Stomach smooth muscle (tissue), 2 donors: ENCODE measurements at regions not wholly inside any gene's neighbourhood (a gene's known extent, or its start where the extent isn't known, plus 50 kb on each side); places are given as distances from the start of the nearest gene placed in this dataset.

Source experiments
- H3K27ac ChIP-seq: one replicate; pipeline ENCODE4 v1.7.0; 2013; ENCODE audit warnings: mild to moderate bottlenecking, low read length, inconsistent platforms
- H3K27me3 ChIP-seq, 2 donors: one replicate each; pipeline ENCODE4 v1.7.0; 2013; ENCODE audit warnings: low read length in 2 of 2; ENCODE audit not compliant: insufficient read depth in 2 of 2, control insufficient read depth in 1 of 2
- H3K36me3 ChIP-seq, 2 donors: one replicate each; pipeline ENCODE4 v1.7.0; 2013; ENCODE audit warnings: low read length in 2 of 2; ENCODE audit not compliant: control insufficient read depth in 2 of 2, insufficient read depth in 2 of 2
- H3K4me1 ChIP-seq: one replicate; pipeline ENCODE4 v1.7.0; 2013; ENCODE audit warnings: low read length; ENCODE audit not compliant: control insufficient read depth, insufficient read depth
- H3K4me3 ChIP-seq, 2 donors: one replicate each; pipeline ENCODE4 v1.7.0; 2013; ENCODE audit warnings: low read length in 2 of 2
- H3K9ac ChIP-seq, 2 donors: one replicate each; pipeline ENCODE4 v1.7.0; 2013; ENCODE audit warnings: low read length in 2 of 2, mild to moderate bottlenecking in 1 of 2
- H3K9me3 ChIP-seq, 2 donors: one replicate each; pipeline ENCODE4 v1.7.0; 2013; ENCODE audit warnings: low read length in 2 of 2; ENCODE audit not compliant: control insufficient read depth in 2 of 2
- donor health status: healthy.
- donor health status: Pancreatic carcinoma.

DNA sequence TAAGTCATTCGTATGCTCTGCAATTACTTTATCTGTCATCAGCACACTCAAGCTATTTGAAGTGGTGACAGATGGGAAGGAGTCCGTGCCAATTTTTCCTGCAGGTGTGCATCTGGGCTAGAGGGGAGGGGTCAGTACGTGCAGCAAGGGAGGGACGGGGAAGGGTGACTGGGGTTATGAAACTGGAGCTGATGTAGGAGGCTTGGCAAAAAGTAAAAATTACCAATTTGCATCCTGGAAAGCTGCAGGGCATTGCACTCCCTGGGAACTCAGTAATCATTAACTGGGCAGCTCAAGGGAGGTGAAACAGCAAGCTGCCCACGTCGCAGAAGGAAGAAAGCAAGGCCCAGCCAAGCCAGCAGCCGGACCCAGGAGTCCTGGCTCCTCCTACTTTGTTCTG, 87.1 kb upstream of the TMEM45B start:
- Histone ChIP-seq H3K4me1 (no peaks in the 10 kb centered on the region), H3K4me3 (no peak overlapping the region), H3K27me3 (peaks cover 0 to 9% of the 10 kb centered on the region in 2 donors), H3K9me3 (peaks cover 0 to 3% of the 10 kb centered on the region in 2 donors), H3K27ac (no peak overlapping the region), H3K9ac (no peak overlapping the region), H3K36me3 (no peaks in the 10 kb centered on the region)

GRCh38 chr11:129729216-129729615, 86.4 kb upstream of the TMEM45B start:
- no peak overlapping the region for H3K9ac ChIP-seq
- no peak overlapping the region for H3K27ac ChIP-seq
- H3K36me3 ChIP-seq = no peaks in the 10 kb centered on the region
- H3K27me3 ChIP-seq = peaks cover 0 to 9% of the 10 kb centered on the region in 2 donors
- no peak overlapping the region for H3K4me3 ChIP-seq
- no peaks in the 10 kb centered on the region for H3K4me1 ChIP-seq
- H3K9me3 ChIP-seq = peaks cover 0 to 3% of the 10 kb centered on the region in 2 donors

- peaks cover 0 to 3% of the 10 kb centered on the region in 2 donors for H3K9me3 ChIP-seq
- peaks cover 0 to 9% of the 10 kb centered on the region in 2 donors for H3K27me3 ChIP-seq
- no peak overlapping the region for H3K27ac ChIP-seq
- no peaks in the 10 kb centered on the region for H3K4me1 ChIP-seq
- H3K36me3 ChIP-seq = no peaks in the 10 kb centered on the region
- H3K9ac ChIP-seq = no peak overlapping the region
- H3K4me3 ChIP-seq = no peak overlapping the region
Observed at GRCh38 chr11:129729823-129730222, 85.8 kb upstream of the TMEM45B start.

DNA sequence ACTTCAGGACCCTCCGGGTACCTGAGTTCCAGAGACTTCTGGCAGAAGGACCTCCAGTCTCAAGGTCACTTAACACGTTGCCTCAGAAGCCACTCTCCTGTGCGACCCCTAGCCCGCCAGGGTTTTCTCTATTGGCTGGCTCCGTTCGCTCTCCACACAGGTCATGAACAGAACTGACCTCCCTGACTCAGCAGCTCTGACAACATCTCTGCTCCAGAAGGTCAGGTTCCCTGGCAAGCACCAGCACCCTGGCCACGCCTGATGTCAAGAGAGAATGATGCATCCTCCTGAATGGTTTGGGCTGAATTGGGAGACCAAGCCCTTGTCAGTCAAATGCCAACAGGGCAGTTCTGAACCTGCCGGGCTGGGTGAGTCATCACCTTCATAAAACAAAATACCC, 84.3 kb upstream of the TMEM45B start:
- Histone ChIP-seq H3K27ac (no peak overlapping the region), H3K27me3 (peaks cover 0 to 4% of the 10 kb centered on the region in 2 donors), H3K36me3 (no peaks in the 10 kb centered on the region), H3K4me3 (no peak overlapping the region), H3K9me3 (peaks cover 0 to 3% of the 10 kb centered on the region in 2 donors), H3K9ac (no peak overlapping the region), H3K4me1 (no peaks in the 10 kb centered on the region)

DNA sequence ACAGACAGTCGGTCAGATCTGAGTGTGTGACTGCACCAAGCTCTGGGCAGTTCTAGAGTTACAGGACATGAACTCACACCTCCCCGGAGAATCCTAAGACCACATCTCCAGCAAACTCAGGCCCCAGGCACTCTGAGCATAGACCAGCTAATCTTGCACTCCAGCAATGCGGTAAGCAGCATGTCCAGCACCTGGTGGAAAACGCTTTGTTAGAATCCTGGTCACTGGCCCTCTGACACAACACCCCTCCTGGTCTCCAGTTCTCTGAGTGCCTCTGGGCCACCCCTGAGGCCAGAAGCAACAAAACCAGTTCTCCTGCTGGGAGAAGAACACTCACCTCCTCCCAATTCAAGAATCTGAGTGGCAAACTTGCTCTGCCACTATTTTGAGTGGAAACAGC, 82.7 kb upstream of the TMEM45B start:
- Histone ChIP-seq H3K9ac (no peak overlapping the region), H3K27ac (no peak overlapping the region), H3K9me3 (peaks cover 0 to 3% of the 10 kb centered on the region in 2 donors), H3K36me3 (no peaks in the 10 kb centered on the region), H3K4me3 (no peak overlapping the region), H3K4me1 (no peaks in the 10 kb centered on the region), H3K27me3 (peaks cover 0 to 6% of the 10 kb centered on the region in 2 donors)

DNA sequence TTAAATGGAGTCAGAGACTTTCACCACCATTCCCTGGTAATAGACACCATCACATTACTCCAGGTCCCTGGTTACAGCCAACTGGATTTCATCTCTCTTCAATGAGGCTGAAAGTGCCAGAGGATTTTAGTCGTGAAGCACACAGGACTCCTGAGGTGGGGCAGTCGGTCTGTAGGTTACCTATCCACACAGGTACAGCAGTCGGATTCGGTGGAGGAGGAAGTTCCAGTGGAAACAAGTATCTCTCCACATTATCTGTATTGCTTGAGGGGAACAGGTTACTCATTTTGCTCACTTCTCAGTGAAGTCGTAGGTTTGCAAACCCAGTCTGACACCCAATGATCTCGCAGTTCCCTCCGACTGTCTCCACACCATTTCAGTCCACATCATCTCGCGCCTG, 82.3 kb upstream of the TMEM45B start:
- no peak overlapping the region for H3K27ac ChIP-seq
- H3K36me3 ChIP-seq = no peaks in the 10 kb centered on the region
- H3K27me3 ChIP-seq = peaks cover 0 to 6% of the 10 kb centered on the region in 2 donors
- no peak overlapping the region for H3K4me3 ChIP-seq
- no peaks in the 10 kb centered on the region for H3K4me1 ChIP-seq
- H3K9me3 ChIP-seq = peaks cover 0 to 3% of the 10 kb centered on the region in 2 donors
- no peak overlapping the region for H3K9ac ChIP-seq

DNA sequence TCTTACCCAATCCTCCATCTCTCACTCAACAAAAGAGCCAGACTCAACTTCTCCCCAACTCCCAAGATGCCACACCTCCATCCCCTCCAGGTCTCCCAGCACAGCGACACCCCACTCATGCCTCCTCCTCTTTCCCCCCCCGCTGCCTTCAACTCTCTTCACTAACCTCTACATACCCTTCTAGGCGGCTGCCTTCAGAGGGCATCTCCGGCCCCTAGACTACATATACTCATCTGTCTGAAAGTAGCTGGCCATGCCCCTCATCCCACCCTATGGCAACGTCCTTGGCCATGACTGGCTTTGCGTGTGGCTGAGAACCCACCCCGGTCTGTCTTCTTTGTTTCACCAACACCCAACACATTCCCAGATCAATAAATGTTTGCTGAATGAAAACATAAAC, 81.7 kb upstream of the TMEM45B start:
- Histone ChIP-seq H3K27me3 (peaks cover 0 to 6% of the 10 kb centered on the region in 2 donors), H3K4me1 (no peaks in the 10 kb centered on the region), H3K9me3 (peaks cover 0 to 3% of the 10 kb centered on the region in 2 donors), H3K4me3 (no peak overlapping the region), H3K36me3 (no peaks in the 10 kb centered on the region), H3K9ac (no peak overlapping the region), H3K27ac (no peak overlapping the region)

GRCh38 chr11:129734654-129735053, 81.0 kb upstream of the TMEM45B start:
- Histone ChIP-seq H3K9ac (no peak overlapping the region), H3K36me3 (no peaks in the 10 kb centered on the region), H3K27ac (no peak overlapping the region), H3K4me1 (no peaks in the 10 kb centered on the region), H3K9me3 (peaks cover 0 to 3% of the 10 kb centered on the region in 2 donors), H3K4me3 (no peak overlapping the region), H3K27me3 (peaks cover 0 to 6% of the 10 kb centered on the region in 2 donors)

GRCh38 chr11:129737831-129738230, 77.8 kb upstream of the TMEM45B start:
- Histone ChIP-seq H3K4me3 (no peak overlapping the region), H3K36me3 (no peaks in the 10 kb centered on the region), H3K27ac (no peak overlapping the region), H3K27me3 (peaks cover 5 to 6% of the 10 kb centered on the region in 2 donors), H3K9me3 (peaks cover 0 to 4% of the 10 kb centered on the region in 2 donors), H3K4me1 (no peaks in the 10 kb centered on the region), H3K9ac (no peak overlapping the region)

DNA sequence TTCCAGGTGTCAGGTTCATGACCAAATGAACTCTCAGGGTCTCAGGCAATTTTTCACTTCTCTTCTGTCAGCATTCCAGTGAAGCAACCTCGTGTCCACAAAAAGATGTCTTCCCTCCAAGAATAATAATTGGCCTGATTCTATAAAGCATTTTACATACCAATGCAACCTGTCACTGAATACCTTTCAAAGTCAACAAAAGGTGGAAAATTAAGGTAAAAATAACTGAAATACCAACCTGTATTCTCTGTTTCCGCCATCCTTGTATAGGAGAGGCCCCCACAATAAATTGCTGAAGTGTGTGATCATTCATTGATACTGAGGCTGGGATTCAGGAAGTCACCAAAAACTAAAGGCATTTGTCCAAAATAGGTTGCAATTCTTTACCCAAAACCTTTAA, 77.4 kb upstream of the TMEM45B start:
- Histone ChIP-seq H3K36me3 (no peaks in the 10 kb centered on the region), H3K9ac (no peak overlapping the region), H3K9me3 (peaks cover 0 to 4% of the 10 kb centered on the region in 2 donors), H3K4me3 (no peak overlapping the region), H3K4me1 (no peaks in the 10 kb centered on the region), H3K27me3 (peaks cover 5 to 6% of the 10 kb centered on the region in 2 donors), H3K27ac (no peak overlapping the region)

- Histone ChIP-seq H3K27ac (no peak overlapping the region), H3K27me3 (peaks cover 5 to 6% of the 10 kb centered on the region in 2 donors), H3K9me3 (peaks cover 0 to 4% of the 10 kb centered on the region in 2 donors), H3K4me1 (no peaks in the 10 kb centered on the region), H3K9ac (no peak overlapping the region), H3K36me3 (no peaks in the 10 kb centered on the region), H3K4me3 (no peak overlapping the region)
Observed at GRCh38 chr11:129739339-129739738, 76.3 kb upstream of the TMEM45B start.
